Body of pancreas (tissue), 4 donors: ENCODE measurements at regions not wholly inside any gene's neighbourhood (a gene's known extent, or its start where the extent isn't known, plus 50 kb on each side); places are given as distances from the start of the nearest gene placed in this dataset.

Experiments
- ATAC-seq: fragments of 150-250 bp; one replicate; pipeline ENCODE4 v1.9.1; 2016
- DNase-seq, 4 donors: peaks; one replicate each; pipeline ENCODE4 v3.0.0-alpha.2; 2019
- H3K27ac ChIP-seq, 4 donors: fragments of 200-600 bp; sonication (generic); 1 replicate in 3 of 4; 2 replicates in 1 of 4; pipeline versions ENCODE4 v1.5.1 to v1.6.1; 2016 to 2019; ENCODE audit warnings: mild to moderate bottlenecking in 1 of 4, mixed read lengths in 1 of 4, moderate library complexity in 1 of 4
- H3K27me3 ChIP-seq, 2 donors: fragments of 200-600 bp; sonication (generic); one replicate each; pipeline ENCODE4 v1.6.0; 2016; ENCODE audit warnings: mild to moderate bottlenecking in 1 of 2
- H3K36me3 ChIP-seq, 2 donors: fragments of 200-600 bp; sonication (generic); replicated peaks in 1 of 2; 2 replicates each; pipeline ENCODE4 v1.5.1; 2016; ENCODE audit warnings: low read depth in 2 of 2; ENCODE audit not compliant: insufficient read depth in 1 of 2
- H3K4me1 ChIP-seq: fragments of 200-600 bp; sonication (generic); one replicate; pipeline ENCODE4 v1.6.0; 2016
- H3K4me3 ChIP-seq, 2 donors: fragments of 200-600 bp; sonication (generic); 1 replicate in 1 of 2; 2 replicates in 1 of 2; pipeline ENCODE4 v1.5.1; 2016 to 2019
- H3K9me3 ChIP-seq, 3 donors: fragments of 200-600 bp; sonication (generic); 1 replicate in 2 of 3; 2 replicates in 1 of 3; pipeline ENCODE4 v1.5.1; 2016
- POLR2A ChIP-seq, 3 donors: fragments of 450-650 bp; IDR thresholded peaks; one replicate each; pipeline ENCODE4 v1.6.1; 2016; ENCODE audit warnings: antibody characterized with exemption in 3 of 3, mild to moderate bottlenecking in 2 of 3
- WGBS, 2 donors: methylation state at CpG; one replicate each; pipeline ENCODE4 v1.1.5; 2017; 5-methylcytosine and 5-hydroxymethylcytosine counted together
- intact Hi-C: fragments of 100-400 bp; cut with DNase I; formaldehyde crosslinking; loops from one replicate; pipeline ENCODE4 v1.15.1; 2023
- TF ChIP-seq, protein P1 (sequence below), 7 experiments: fragments of 450-650 bp in 4 of 7; fragments of 200-600 bp in 3 of 7; sonication (generic) in 3 of 7; IDR thresholded peaks; one replicate each; pipeline ENCODE4 v1.5.1; 2016 to 2019; ENCODE audit warnings: antibody characterized with exemption in 7 of 7

- H3K27me3 ChIP-seq: no peaks in the 10 kb centered on the region
- H3K4me3 ChIP-seq: no peak overlapping the region
- intact Hi-C loops: no loop called here
- no peaks in the 10 kb centered on the region for H3K4me1 ChIP-seq
- no peaks in the 10 kb centered on the region for H3K36me3 ChIP-seq
- no peak for DNase-seq
- TF ChIP-seq, protein P1, sequence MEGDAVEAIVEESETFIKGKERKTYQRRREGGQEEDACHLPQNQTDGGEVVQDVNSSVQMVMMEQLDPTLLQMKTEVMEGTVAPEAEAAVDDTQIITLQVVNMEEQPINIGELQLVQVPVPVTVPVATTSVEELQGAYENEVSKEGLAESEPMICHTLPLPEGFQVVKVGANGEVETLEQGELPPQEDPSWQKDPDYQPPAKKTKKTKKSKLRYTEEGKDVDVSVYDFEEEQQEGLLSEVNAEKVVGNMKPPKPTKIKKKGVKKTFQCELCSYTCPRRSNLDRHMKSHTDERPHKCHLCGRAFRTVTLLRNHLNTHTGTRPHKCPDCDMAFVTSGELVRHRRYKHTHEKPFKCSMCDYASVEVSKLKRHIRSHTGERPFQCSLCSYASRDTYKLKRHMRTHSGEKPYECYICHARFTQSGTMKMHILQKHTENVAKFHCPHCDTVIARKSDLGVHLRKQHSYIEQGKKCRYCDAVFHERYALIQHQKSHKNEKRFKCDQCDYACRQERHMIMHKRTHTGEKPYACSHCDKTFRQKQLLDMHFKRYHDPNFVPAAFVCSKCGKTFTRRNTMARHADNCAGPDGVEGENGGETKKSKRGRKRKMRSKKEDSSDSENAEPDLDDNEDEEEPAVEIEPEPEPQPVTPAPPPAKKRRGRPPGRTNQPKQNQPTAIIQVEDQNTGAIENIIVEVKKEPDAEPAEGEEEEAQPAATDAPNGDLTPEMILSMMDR (IDR thresholded peaks at IDR 0.05): no peak
- no peaks in the 10 kb centered on the region for H3K9me3 ChIP-seq
- WGBS, 2 donors: 48 to 75% methylated on average over 1 of the region's 1 CpG
- no peak for ATAC-seq
- H3K27ac ChIP-seq: no peak overlapping the region
Observed at GRCh38 chr4:108486046-108486445, 134.3 kb upstream of the RPL34 start.

DNA sequence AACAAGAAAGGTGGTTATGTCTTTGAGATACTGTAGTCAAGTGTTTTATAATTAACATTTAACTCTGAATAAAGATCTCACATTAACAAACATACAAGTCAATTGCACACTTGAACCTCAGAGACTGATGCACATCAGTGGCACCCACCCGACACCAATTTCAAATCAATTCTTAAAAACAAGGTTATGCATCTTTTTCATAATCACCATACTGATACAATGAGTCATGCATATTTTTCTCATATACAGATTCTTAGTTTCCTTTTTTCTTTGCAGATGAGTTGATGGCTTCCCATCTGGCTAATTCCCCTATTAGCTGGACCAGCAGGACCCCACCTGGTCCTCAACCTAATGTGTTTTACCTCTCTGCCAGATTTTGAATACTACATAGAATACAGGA, 136.2 kb upstream of the RPL34 start:
- H3K27ac ChIP-seq: no peak overlapping the region
- intact Hi-C loops: no loop called here
- H3K4me1 ChIP-seq: no peaks in the 10 kb centered on the region
- TF ChIP-seq, protein P1 (IDR thresholded peaks at IDR 0.05): no peak
- TF ChIP-seq POLR2A (IDR thresholded peaks at IDR 0.05): no peak
- DNase-seq (no peak), ATAC-seq (no peak)
- no peaks in the 10 kb centered on the region for H3K36me3 ChIP-seq
- H3K4me3 ChIP-seq: no peak overlapping the region
- no peaks in the 10 kb centered on the region for H3K27me3 ChIP-seq
- H3K9me3 ChIP-seq: no peaks in the 10 kb centered on the region
- 84 to 87% methylated on average over 1 of the region's 1 CpG for WGBS, 2 donors

DNA sequence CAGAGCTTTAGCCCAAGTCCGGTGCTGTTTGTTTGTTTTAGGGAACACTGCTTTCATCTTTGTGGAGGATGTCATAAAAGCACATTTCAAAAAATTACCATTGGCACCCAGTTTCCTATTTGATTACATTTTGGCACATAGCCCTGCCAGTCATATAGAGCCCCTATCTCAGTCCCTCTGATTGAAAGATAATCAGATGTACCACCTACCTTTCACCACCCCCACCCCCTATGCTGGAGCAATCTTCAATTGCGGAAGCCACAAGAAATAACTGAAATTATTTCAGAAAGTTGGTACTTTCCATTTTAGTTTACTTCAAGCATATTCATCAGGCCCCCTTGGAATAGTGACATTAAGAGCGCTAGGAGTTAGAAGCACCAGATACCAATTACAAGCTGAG, 136.7 kb upstream of the RPL34 start:
- ATAC-seq: no peak
- 67 to 75% methylated on average over 3 of the region's 3 CpGs for WGBS, 2 donors

GRCh38 chr4:108483079-108483478, 137.3 kb upstream of the RPL34 start:
- H3K4me1 ChIP-seq: no peaks in the 10 kb centered on the region
- no peak overlapping the region for H3K27ac ChIP-seq
- DNase-seq (no peak), ATAC-seq (no peak)
- intact Hi-C loops: no loop called here
- H3K36me3 ChIP-seq: no peaks in the 10 kb centered on the region
- TF ChIP-seq, protein P1 (IDR thresholded peaks at IDR 0.05): no peak
- TF ChIP-seq POLR2A (IDR thresholded peaks at IDR 0.05): no peak
- H3K4me3 ChIP-seq: no peak overlapping the region
- no peaks in the 10 kb centered on the region for H3K27me3 ChIP-seq
- WGBS, 2 donors: 5% methylated on average over 1 of the region's 1 CpG
- no peaks in the 10 kb centered on the region for H3K9me3 ChIP-seq

More for the DNA sequence above, 136.7 kb upstream of the RPL34 start:
- no peak overlapping the region for H3K27ac ChIP-seq
- no peaks in the 10 kb centered on the region for H3K4me1 ChIP-seq
- no peak overlapping the region for H3K4me3 ChIP-seq
- H3K36me3 ChIP-seq: no peaks in the 10 kb centered on the region
- no peaks in the 10 kb centered on the region for H3K9me3 ChIP-seq
- DNase-seq: no peak
- TF ChIP-seq, protein P1 (IDR thresholded peaks at IDR 0.05): no peak
- no peak for TF ChIP-seq POLR2A (IDR thresholded peaks at IDR 0.05)
- intact Hi-C loops: no loop called here
- H3K27me3 ChIP-seq: no peaks in the 10 kb centered on the region

DNA sequence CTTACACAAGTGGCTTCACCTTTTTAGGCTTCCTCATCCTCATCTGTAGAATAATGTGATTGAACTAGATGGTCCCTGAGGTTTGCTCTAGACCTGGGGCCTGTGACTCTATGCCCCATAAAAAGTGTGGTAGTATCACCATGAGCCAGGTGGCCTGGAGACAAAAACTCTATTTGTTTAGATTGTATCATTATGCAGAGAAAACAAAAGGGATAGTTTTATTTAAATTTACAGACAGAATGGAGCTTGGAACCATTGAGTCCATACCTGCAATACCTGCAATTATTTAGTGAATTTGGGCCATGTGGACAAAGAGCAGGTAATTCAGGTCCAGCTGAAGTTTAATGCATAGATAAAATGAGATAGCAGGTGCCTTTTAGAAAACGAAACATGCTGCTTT, 139.5 kb upstream of the RPL34 start:
- Histone ChIP-seq H3K4me1 (no peaks in the 10 kb centered on the region), H3K4me3 (no peak overlapping the region), H3K27me3 (no peaks in the 10 kb centered on the region), H3K27ac (no peak overlapping the region), H3K36me3 (no peaks in the 10 kb centered on the region), H3K9me3 (no peaks in the 10 kb centered on the region)
- WGBS, 2 donors: 65 to 69% methylated on average over 1 of the region's 1 CpG
- ATAC-seq: no peak
- DNase-seq: no peak
- TF ChIP-seq POLR2A (IDR thresholded peaks at IDR 0.05): no peak
- TF ChIP-seq, protein P1 (IDR thresholded peaks at IDR 0.05): no peak
- intact Hi-C loops: no loop called here
